Peyer's patch (tissue), 4 donors: ENCODE measurements at regions not wholly inside any gene's neighbourhood (a gene's known extent, or its start where the extent isn't known, plus 50 kb on each side); places are given as distances from the start of the nearest gene placed in this dataset.

Experiments
- DNase-seq, 3 donors: peaks; one replicate each; pipeline ENCODE4 v3.0.0-alpha.2; 2017 to 2019
- H3K27ac ChIP-seq, 4 donors: fragments of 200-600 bp; sonication (generic); one replicate each; pipeline ENCODE4 v1.5.1; 2016 to 2019
- H3K27me3 ChIP-seq, 2 donors: fragments of 200-600 bp; sonication (generic); one replicate each; pipeline ENCODE4 v1.5.1; 2019
- H3K36me3 ChIP-seq, 3 donors: fragments of 200-600 bp; sonication (generic); one replicate each; pipeline ENCODE4 v1.5.1; 2016 to 2019
- H3K4me1 ChIP-seq, 4 donors: fragments of 200-600 bp; sonication (generic); one replicate each; pipeline ENCODE4 v1.5.1; 2016 to 2019
- H3K4me3 ChIP-seq, 4 donors: fragments of 200-600 bp; sonication (generic); 1 replicate in 3 of 4; 2 replicates in 1 of 4; pipeline ENCODE4 v1.5.1; 2016 to 2019; ENCODE audit warnings: mild to moderate bottlenecking in 1 of 4
- H3K9me3 ChIP-seq, 4 donors: fragments of 200-600 bp; sonication (generic); one replicate each; pipeline ENCODE4 v1.5.1; 2016 to 2019; ENCODE audit warnings: mild to moderate bottlenecking in 1 of 4
- POLR2A ChIP-seq, 2 donors: fragments of 450-650 bp; IDR thresholded peaks; one replicate each; pipeline ENCODE4 v1.5.1; 2017; ENCODE audit warnings: antibody characterized with exemption in 2 of 2, mild to moderate bottlenecking in 2 of 2, moderate library complexity in 2 of 2
- TF ChIP-seq, protein P1 (sequence below), 6 experiments: fragments of 450-650 bp in 4 of 6; fragments of 200-600 bp in 2 of 6; sonication (generic) in 1 of 6; IDR thresholded peaks; one replicate each; pipeline ENCODE4 v1.5.1; 2017 to 2019; ENCODE audit warnings: antibody characterized with exemption in 6 of 6, mild to moderate bottlenecking in 3 of 6, moderate library complexity in 1 of 6

DNA sequence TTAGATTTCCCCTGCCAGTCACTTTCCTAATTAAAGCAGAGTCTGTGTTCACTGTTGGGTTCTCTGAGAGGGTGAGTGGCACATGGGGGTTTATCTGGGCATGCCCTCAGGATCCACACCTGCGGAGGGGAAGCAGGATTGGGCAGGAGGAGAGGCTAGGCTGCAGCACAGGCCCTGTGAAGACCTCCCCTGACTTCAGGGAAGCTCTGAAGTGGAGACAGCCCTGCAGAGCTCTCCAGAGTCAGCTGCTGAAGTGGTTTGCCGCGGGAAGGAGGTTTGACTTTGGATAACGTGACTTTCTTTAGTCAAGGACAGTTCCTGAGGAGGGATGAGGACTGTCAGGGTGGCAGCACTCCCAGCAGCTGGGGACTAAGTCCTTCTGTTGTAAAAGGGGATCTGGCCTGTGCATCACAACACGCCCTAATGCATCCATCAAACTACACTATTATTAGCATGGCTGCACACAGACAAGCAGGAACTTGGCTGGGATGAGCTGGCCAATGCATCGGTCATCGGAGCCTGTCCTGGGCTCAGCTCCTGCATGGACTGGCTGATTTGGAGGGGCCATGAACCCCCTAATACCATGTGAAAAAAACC is 50.9 kb upstream of the LEP start:
- Histone ChIP-seq H3K36me3 (no peaks in the 10 kb centered on the region), H3K27me3 (no peaks in the 10 kb centered on the region), H3K4me1 (no peaks in the 10 kb centered on the region), H3K27ac (no peak overlapping the region), H3K9me3 (peaks cover 0 to 14% (median 3%) of the 10 kb centered on the region in 4 donors), H3K4me3 (no peak overlapping the region)
- TF ChIP-seq, protein P1, sequence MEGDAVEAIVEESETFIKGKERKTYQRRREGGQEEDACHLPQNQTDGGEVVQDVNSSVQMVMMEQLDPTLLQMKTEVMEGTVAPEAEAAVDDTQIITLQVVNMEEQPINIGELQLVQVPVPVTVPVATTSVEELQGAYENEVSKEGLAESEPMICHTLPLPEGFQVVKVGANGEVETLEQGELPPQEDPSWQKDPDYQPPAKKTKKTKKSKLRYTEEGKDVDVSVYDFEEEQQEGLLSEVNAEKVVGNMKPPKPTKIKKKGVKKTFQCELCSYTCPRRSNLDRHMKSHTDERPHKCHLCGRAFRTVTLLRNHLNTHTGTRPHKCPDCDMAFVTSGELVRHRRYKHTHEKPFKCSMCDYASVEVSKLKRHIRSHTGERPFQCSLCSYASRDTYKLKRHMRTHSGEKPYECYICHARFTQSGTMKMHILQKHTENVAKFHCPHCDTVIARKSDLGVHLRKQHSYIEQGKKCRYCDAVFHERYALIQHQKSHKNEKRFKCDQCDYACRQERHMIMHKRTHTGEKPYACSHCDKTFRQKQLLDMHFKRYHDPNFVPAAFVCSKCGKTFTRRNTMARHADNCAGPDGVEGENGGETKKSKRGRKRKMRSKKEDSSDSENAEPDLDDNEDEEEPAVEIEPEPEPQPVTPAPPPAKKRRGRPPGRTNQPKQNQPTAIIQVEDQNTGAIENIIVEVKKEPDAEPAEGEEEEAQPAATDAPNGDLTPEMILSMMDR (IDR thresholded peaks at IDR 0.05): no peak
- TF ChIP-seq POLR2A (IDR thresholded peaks at IDR 0.05): no peak
- peak in 1 of 3 donors; percentile 25 for DNase-seq

DNA sequence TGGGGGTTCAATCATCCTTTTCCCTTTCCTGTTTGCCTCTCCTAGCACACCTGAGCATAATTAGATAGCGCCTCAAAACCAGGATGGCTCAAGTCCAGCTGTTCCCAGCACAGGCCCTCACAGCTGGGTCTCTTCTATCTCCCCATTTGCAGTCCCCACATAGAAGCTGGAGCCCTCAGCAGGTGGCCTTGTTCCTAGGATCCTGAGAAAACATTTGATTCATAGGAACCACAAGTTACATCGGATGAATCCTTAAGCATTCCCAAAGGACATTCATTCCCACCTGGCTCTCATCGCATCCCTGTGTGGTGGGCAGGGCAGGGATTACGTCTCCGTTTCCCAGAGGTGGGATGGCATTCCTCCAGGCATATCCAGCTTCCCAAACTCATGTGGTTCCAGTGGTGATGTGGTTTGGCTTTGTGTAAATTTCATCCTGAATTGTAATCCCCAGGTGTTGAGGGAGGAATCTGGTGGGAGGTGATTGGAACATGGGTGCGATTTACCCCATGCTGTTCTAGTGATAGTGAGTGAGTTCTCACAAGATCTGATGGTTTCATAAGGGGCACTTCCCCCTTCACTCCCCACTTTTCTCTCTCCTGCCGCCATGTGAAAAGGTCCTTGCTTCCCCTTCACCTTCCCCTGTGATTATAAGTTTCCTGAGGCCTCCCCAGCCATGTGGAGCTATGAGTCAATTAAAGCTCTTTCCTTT is 49.8 kb upstream of the LEP start:
- no peaks in the 10 kb centered on the region for H3K27me3 ChIP-seq

More for the DNA sequence above, 49.8 kb upstream of the LEP start:
- H3K4me1 ChIP-seq: no peaks in the 10 kb centered on the region
- H3K4me3 ChIP-seq: no peak overlapping the region
- H3K27ac ChIP-seq: no peak overlapping the region
- TF ChIP-seq, protein P1 (IDR thresholded peaks at IDR 0.05): no peak
- TF ChIP-seq POLR2A (IDR thresholded peaks at IDR 0.05): no peak
- no peaks in the 10 kb centered on the region for H3K36me3 ChIP-seq
- DNase-seq: peak in 1 of 3 donors; percentile 31
- peaks cover 0 to 18% (median 3%) of the 10 kb centered on the region in 4 donors for H3K9me3 ChIP-seq
